Liver (tissue), 8 donors: ENCODE measurements at regions not wholly inside any gene's neighbourhood (a gene's known extent, or its start where the extent isn't known, plus 50 kb on each side); places are given as distances from the start of the nearest gene placed in this dataset.

Source experiments
- DNase-seq: peaks from one replicate; pipeline ENCODE4 v3.0.0-alpha.2; 2017; ENCODE audit warnings: low spot score
- H3K27ac ChIP-seq, 2 donors: one replicate each; pipeline ENCODE4 v1.7.0; 2013; ENCODE audit warnings: inconsistent platforms in 2 of 2, low read length in 2 of 2, control low read depth in 1 of 2, low read depth in 1 of 2, mild to moderate bottlenecking in 1 of 2
- H3K27me3 ChIP-seq, 4 donors: one replicate each; pipeline versions ENCODE4 v1.6.1 to v1.7.0; 2013; ENCODE audit warnings: low read length in 3 of 4, inconsistent platforms in 1 of 4, mild to moderate bottlenecking in 1 of 4, moderate library complexity in 1 of 4; ENCODE audit not compliant: control insufficient read depth in 4 of 4, insufficient read depth in 4 of 4
- H3K36me3 ChIP-seq, 4 donors: one replicate each; pipeline versions ENCODE4 v1.6.1 to v1.7.0; 2013; ENCODE audit warnings: low read length in 3 of 4, mild to moderate bottlenecking in 3 of 4, low read depth in 1 of 4, moderate library complexity in 1 of 4; ENCODE audit not compliant: control insufficient read depth in 4 of 4, insufficient read depth in 3 of 4
- H3K4me1 ChIP-seq, 4 donors: one replicate each; pipeline versions ENCODE4 v1.6.1 to v1.7.0; 2013; ENCODE audit warnings: low read length in 3 of 4, mild to moderate bottlenecking in 3 of 4, moderate library complexity in 1 of 4; ENCODE audit not compliant: control insufficient read depth in 4 of 4, insufficient read depth in 4 of 4
- H3K4me3 ChIP-seq, 3 donors: one replicate each; pipeline versions ENCODE4 v1.6.1 to v1.7.0; 2013; ENCODE audit warnings: low read length in 3 of 3, control low read depth in 1 of 3, low read depth in 1 of 3, mild to moderate bottlenecking in 1 of 3
- H3K9ac ChIP-seq, 2 donors: one replicate each; pipeline ENCODE4 v1.7.0; 2013; ENCODE audit warnings: low read length in 2 of 2, mild to moderate bottlenecking in 2 of 2, moderate library complexity in 2 of 2, control low read depth in 1 of 2, low read depth in 1 of 2
- H3K9me3 ChIP-seq, 4 donors: one replicate each; pipeline versions ENCODE4 v1.6.1 to v1.7.0; 2013; ENCODE audit warnings: low read length in 3 of 4; ENCODE audit not compliant: control insufficient read depth in 4 of 4
- EGR1 ChIP-seq, 2 donors: IDR thresholded peaks; 2 replicates each; pipeline ENCODE4 v1.6.1; 2016 to 2018; ENCODE audit warnings: antibody characterized with exemption in 2 of 2, low read depth in 2 of 2
- FOXA1 ChIP-seq: IDR thresholded peaks from 2 replicates; pipeline ENCODE4 v1.6.1; 2016; ENCODE audit warnings: antibody characterized with exemption
- FOXA2 ChIP-seq: IDR thresholded peaks from 2 replicates; pipeline ENCODE4 v1.6.1; 2016; ENCODE audit warnings: antibody characterized with exemption
- GABPA ChIP-seq, 2 donors: IDR thresholded peaks in 1 of 2; conservative IDR thresholded peaks in 1 of 2; 2 replicates each; pipeline ENCODE4 v1.6.1; 2016; ENCODE audit warnings: antibody characterized with exemption in 2 of 2, mild to moderate bottlenecking in 1 of 2, moderate library complexity in 1 of 2
- HNF4A ChIP-seq, 2 donors: conservative IDR thresholded peaks; 2 replicates each; pipeline ENCODE4 v1.6.1; 2016; ENCODE audit warnings: antibody characterized with exemption in 2 of 2, mild to moderate bottlenecking in 2 of 2
- HNF4G ChIP-seq: IDR thresholded peaks from 2 replicates; pipeline ENCODE4 v1.6.1; 2016; ENCODE audit warnings: antibody characterized with exemption
- JUND ChIP-seq, 2 donors: IDR thresholded peaks; 2 replicates each; pipeline ENCODE4 v1.6.1; 2016; ENCODE audit warnings: antibody characterized with exemption in 2 of 2
- NR2F2 ChIP-seq: IDR thresholded peaks from 2 replicates; pipeline ENCODE4 v1.6.1; 2016; ENCODE audit warnings: antibody characterized with exemption
- RAD21 ChIP-seq, 2 donors: IDR thresholded peaks; 2 replicates each; pipeline ENCODE4 v1.6.1; 2016; ENCODE audit warnings: antibody characterized with exemption in 2 of 2, mild to moderate bottlenecking in 2 of 2
- RXRA ChIP-seq, 2 donors: IDR thresholded peaks; 2 replicates each; pipeline ENCODE4 v1.6.1; 2017 to 2018; ENCODE audit warnings: antibody characterized with exemption in 2 of 2, mild to moderate bottlenecking in 1 of 2
- SP1 ChIP-seq: IDR thresholded peaks from 2 replicates; pipeline ENCODE4 v1.6.1; 2018; ENCODE audit warnings: antibody characterized with exemption, mild to moderate bottlenecking
- TAF1 ChIP-seq: conservative IDR thresholded peaks from 2 replicates; pipeline ENCODE4 v1.6.1; 2016; ENCODE audit warnings: antibody characterized with exemption, mild to moderate bottlenecking
- YY1 ChIP-seq: IDR thresholded peaks from 2 replicates; pipeline ENCODE4 v1.6.1; 2016; ENCODE audit warnings: antibody characterized with exemption, mild to moderate bottlenecking
- WGBS: extraction: QIAGEN DNeasy Blood & Tissue Kit; methylation state at CpG from one replicate; pipeline ENCODE4 v1.1.7; 2013; 5-methylcytosine and 5-hydroxymethylcytosine counted together
- TF ChIP-seq, protein P1 (sequence below): fragments of 150-350 bp; IDR thresholded peaks from 2 replicates; pipeline ENCODE4 v1.5.1; 2017; ENCODE audit warnings: improper control_type of control experiment, low read depth, low read length; ENCODE audit not compliant: missing input control
- TF ChIP-seq, protein P2 (sequence below): IDR thresholded peaks from 2 replicates; pipeline ENCODE4 v1.6.1; 2016; ENCODE audit warnings: antibody characterized with exemption
- TF ChIP-seq, protein P3 (sequence below): IDR thresholded peaks from 2 replicates; pipeline ENCODE4 v1.6.1; 2016; ENCODE audit warnings: antibody characterized with exemption, mild to moderate bottlenecking
- TF ChIP-seq, protein P4 (sequence below): IDR thresholded peaks from 2 replicates; pipeline ENCODE4 v1.6.1; 2016; ENCODE audit warnings: antibody characterized with exemption
- TF ChIP-seq, protein P5 (sequence below): IDR thresholded peaks from 2 replicates; pipeline ENCODE4 v1.6.1; 2016; ENCODE audit warnings: antibody characterized with exemption
- donor health status: healthy.
- donor health status: healthy.
- donor health status: healthy.
- donor health status: healthy.
- donor health status: healthy.

DNA sequence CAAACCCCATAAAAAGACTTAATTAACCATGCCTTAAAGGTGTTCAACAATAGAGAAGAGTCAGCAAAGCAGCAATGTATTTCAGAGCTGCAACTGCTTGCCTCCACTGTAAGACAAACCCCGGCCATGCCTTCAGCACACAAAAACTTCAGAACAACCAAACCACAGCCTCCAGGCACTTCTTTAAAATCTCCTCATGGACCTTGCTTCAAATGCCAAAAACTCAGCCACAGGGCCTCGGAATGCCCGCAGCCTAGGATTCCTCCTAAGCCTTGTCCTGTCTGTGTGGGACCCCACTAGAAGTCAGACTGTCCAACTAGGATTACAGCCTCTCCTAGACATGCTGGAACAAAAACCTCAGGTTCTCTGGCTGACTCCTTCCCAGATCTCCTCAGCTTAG lies 208.1 kb upstream of the DUSP10 start:
- no peaks in the 10 kb centered on the region for H3K4me1 ChIP-seq
- no peak for DNase-seq
- H3K36me3 ChIP-seq, result no peaks in the 10 kb centered on the region
- H3K9me3 ChIP-seq, result peaks cover 0 to 4% (median 0%) of the 10 kb centered on the region in 4 donors
- no peak for TF ChIP-seq FOXA2
- TF ChIP-seq, protein P1, sequence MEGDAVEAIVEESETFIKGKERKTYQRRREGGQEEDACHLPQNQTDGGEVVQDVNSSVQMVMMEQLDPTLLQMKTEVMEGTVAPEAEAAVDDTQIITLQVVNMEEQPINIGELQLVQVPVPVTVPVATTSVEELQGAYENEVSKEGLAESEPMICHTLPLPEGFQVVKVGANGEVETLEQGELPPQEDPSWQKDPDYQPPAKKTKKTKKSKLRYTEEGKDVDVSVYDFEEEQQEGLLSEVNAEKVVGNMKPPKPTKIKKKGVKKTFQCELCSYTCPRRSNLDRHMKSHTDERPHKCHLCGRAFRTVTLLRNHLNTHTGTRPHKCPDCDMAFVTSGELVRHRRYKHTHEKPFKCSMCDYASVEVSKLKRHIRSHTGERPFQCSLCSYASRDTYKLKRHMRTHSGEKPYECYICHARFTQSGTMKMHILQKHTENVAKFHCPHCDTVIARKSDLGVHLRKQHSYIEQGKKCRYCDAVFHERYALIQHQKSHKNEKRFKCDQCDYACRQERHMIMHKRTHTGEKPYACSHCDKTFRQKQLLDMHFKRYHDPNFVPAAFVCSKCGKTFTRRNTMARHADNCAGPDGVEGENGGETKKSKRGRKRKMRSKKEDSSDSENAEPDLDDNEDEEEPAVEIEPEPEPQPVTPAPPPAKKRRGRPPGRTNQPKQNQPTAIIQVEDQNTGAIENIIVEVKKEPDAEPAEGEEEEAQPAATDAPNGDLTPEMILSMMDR, result no peak
- TF ChIP-seq, protein P2, sequence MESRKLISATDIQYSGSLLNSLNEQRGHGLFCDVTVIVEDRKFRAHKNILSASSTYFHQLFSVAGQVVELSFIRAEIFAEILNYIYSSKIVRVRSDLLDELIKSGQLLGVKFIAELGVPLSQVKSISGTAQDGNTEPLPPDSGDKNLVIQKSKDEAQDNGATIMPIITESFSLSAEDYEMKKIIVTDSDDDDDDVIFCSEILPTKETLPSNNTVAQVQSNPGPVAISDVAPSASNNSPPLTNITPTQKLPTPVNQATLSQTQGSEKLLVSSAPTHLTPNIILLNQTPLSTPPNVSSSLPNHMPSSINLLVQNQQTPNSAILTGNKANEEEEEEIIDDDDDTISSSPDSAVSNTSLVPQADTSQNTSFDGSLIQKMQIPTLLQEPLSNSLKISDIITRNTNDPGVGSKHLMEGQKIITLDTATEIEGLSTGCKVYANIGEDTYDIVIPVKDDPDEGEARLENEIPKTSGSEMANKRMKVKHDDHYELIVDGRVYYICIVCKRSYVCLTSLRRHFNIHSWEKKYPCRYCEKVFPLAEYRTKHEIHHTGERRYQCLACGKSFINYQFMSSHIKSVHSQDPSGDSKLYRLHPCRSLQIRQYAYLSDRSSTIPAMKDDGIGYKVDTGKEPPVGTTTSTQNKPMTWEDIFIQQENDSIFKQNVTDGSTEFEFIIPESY, result no peak
- no peak for TF ChIP-seq GABPA (IDR thresholded peaks at IDR 0.05 in 1 of 2, conservative IDR thresholded peaks at IDR 0.05 in 1 of 2)
- TF ChIP-seq EGR1 (IDR thresholded peaks at IDR 0.05; ENCODE audit: low read depth in 2 of 2), result no peak
- no peak for TF ChIP-seq YY1
- TF ChIP-seq NR2F2, result no peak
- TF ChIP-seq, protein P3, sequence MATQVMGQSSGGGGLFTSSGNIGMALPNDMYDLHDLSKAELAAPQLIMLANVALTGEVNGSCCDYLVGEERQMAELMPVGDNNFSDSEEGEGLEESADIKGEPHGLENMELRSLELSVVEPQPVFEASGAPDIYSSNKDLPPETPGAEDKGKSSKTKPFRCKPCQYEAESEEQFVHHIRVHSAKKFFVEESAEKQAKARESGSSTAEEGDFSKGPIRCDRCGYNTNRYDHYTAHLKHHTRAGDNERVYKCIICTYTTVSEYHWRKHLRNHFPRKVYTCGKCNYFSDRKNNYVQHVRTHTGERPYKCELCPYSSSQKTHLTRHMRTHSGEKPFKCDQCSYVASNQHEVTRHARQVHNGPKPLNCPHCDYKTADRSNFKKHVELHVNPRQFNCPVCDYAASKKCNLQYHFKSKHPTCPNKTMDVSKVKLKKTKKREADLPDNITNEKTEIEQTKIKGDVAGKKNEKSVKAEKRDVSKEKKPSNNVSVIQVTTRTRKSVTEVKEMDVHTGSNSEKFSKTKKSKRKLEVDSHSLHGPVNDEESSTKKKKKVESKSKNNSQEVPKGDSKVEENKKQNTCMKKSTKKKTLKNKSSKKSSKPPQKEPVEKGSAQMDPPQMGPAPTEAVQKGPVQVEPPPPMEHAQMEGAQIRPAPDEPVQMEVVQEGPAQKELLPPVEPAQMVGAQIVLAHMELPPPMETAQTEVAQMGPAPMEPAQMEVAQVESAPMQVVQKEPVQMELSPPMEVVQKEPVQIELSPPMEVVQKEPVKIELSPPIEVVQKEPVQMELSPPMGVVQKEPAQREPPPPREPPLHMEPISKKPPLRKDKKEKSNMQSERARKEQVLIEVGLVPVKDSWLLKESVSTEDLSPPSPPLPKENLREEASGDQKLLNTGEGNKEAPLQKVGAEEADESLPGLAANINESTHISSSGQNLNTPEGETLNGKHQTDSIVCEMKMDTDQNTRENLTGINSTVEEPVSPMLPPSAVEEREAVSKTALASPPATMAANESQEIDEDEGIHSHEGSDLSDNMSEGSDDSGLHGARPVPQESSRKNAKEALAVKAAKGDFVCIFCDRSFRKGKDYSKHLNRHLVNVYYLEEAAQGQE, result no peak
- TF ChIP-seq SP1, result no peak
- no peak for TF ChIP-seq RXRA (IDR thresholded peaks at IDR 0.05)
- TF ChIP-seq FOXA1, result no peak
- no peak for TF ChIP-seq HNF4A (conservative IDR thresholded peaks at IDR 0.05)
- TF ChIP-seq TAF1, result no peak
- no peak for TF ChIP-seq HNF4G
- TF ChIP-seq, protein P4, sequence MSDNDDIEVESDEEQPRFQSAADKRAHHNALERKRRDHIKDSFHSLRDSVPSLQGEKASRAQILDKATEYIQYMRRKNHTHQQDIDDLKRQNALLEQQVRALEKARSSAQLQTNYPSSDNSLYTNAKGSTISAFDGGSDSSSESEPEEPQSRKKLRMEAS, result no peak
- no peak for TF ChIP-seq RAD21 (IDR thresholded peaks at IDR 0.05)
- no peak overlapping the region for H3K9ac ChIP-seq
- H3K4me3 ChIP-seq, result no peak overlapping the region
- WGBS, result 93% methylated on average over 3 of the region's 3 CpGs
- H3K27me3 ChIP-seq, result no peaks in the 10 kb centered on the region
- H3K27ac ChIP-seq, result no peak overlapping the region

DNA sequence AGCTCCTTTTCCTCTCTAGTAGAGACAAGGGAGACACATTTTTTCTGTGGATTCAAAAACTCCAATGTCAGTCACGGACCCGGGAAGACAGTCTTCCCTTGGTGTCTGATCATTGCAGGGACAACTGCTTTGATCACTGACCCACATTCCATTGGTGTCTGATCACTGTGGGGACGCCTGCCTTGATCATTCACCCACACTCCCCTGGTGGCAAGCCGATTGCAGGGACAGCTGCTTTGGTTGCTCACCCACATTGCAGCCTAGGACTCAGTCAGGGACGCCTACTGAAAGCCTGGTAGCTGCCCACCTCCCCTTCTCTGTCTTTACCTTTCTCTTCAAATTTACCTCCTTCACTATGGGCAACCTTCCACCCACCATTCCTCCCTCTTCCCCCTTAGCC lies 206.6 kb upstream of the DUSP10 start:
- H3K36me3 ChIP-seq, result no peaks in the 10 kb centered on the region
- DNase-seq, result no peak
- no peak overlapping the region for H3K9ac ChIP-seq
- 94% methylated on average over 5 of the region's 5 CpGs for WGBS
- TF ChIP-seq RAD21 (IDR thresholded peaks at IDR 0.05) (no peak), HNF4G (no peak), FOXA1 (no peak), EGR1 (IDR thresholded peaks at IDR 0.05; ENCODE audit: low read depth in 2 of 2) (no peak), HNF4A (conservative IDR thresholded peaks at IDR 0.05) (no peak), JUND (IDR thresholded peaks at IDR 0.05) (no peak), YY1 (no peak), TAF1 (no peak), NR2F2 (no peak), GABPA (IDR thresholded peaks at IDR 0.05 in 1 of 2, conservative IDR thresholded peaks at IDR 0.05 in 1 of 2) (no peak)
- TF ChIP-seq, protein P1, result no peak
- TF ChIP-seq, protein P2, result no peak
- TF ChIP-seq, protein P5, sequence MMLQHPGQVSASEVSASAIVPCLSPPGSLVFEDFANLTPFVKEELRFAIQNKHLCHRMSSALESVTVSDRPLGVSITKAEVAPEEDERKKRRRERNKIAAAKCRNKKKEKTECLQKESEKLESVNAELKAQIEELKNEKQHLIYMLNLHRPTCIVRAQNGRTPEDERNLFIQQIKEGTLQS, result no peak
- no peak overlapping the region for H3K4me3 ChIP-seq
- no peak overlapping the region for H3K27ac ChIP-seq
- H3K27me3 ChIP-seq, result no peaks in the 10 kb centered on the region
- no peaks in the 10 kb centered on the region for H3K4me1 ChIP-seq
- peaks cover 0 to 4% (median 0%) of the 10 kb centered on the region in 4 donors for H3K9me3 ChIP-seq
